ENCODE measurements at regions not wholly inside any gene's neighbourhood (a gene's known extent, or its start where the extent isn't known, plus 50 kb on each side); places are given as distances from the start of the nearest gene placed in this dataset.
"Not testable (repeated sequence)": the region's sequence is repeated elsewhere in the genome, so short reads cannot be mapped to it uniquely, and the experiment has no call there.

DNA sequence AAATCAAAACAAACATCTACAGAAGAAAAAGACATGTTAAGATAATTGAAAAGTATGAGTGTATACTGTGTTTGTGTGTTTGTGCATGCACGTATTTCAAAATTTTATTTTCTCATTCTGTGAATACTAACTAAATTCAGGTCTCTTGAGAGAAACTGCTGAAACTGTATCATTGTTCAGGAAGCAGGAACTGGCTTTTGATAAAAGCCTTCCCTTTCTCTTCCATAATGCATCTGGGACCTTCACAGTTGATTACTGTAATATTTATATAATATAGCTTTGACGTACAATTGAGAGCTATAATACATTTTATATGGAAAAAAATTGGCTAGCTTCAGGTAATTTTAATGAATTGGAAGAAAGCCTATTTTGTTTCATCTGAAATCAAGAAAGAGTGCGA is 993.5 kb downstream of the SLC6A15 start:
- no peaks in the 10 kb centered on the region for H3K9me3 ChIP-seq (ENCODE audit: low read depth, low read length)
- H3K36me3 ChIP-seq (ENCODE audit: insufficient read depth, low read length) = no peaks in the 10 kb centered on the region
- DNase-seq (ENCODE audit: low read depth, low spot score) = no peak
- TF ChIP-seq POLR2AphosphoS5 (IDR thresholded peaks at IDR 0.05; ENCODE audit: borderline replicate concordance, low read depth, low read length) = no peak
- TF ChIP-seq FOXP2 (optimal IDR thresholded peaks at IDR 0.05; ENCODE audit: control extremely low read depth, extremely low read length, insufficient read depth) = no peak
- no peak for TF ChIP-seq EZH2 (IDR thresholded peaks at IDR 0.05)
- H3K27ac ChIP-seq = no peak overlapping the region
- no peak overlapping the region for H3K4me3 ChIP-seq
- no peak overlapping the region for H3K9ac ChIP-seq (ENCODE audit: insufficient read length)

- H3K27ac ChIP-seq = no peak overlapping the region
- H3K9ac ChIP-seq (ENCODE audit: insufficient read length) = no peak overlapping the region
- H3K36me3 ChIP-seq (ENCODE audit: insufficient read depth, low read length) = no peaks in the 10 kb centered on the region
- DNase-seq (ENCODE audit: low read depth, low spot score) = no peak
- TF ChIP-seq EZH2 (IDR thresholded peaks at IDR 0.05) = no peak
- no peak for TF ChIP-seq POLR2AphosphoS5 (IDR thresholded peaks at IDR 0.05; ENCODE audit: borderline replicate concordance, low read depth, low read length)
- TF ChIP-seq FOXP2 (optimal IDR thresholded peaks at IDR 0.05; ENCODE audit: control extremely low read depth, extremely low read length, insufficient read depth) = no peak
- no peaks in the 10 kb centered on the region for H3K9me3 ChIP-seq (ENCODE audit: low read depth, low read length)
- H3K4me3 ChIP-seq = no peak overlapping the region
Observed at GRCh38 chr12:83904175-83904574, 1008.4 kb downstream of the SLC6A15 start.

GRCh38 chr12:83896416-83896815 is 1016.2 kb downstream of the SLC6A15 start:
- H3K9ac ChIP-seq (ENCODE audit: insufficient read length) = no peak overlapping the region
- DNase-seq (ENCODE audit: low read depth, low spot score) = no peak
- TF ChIP-seq FOXP2 (optimal IDR thresholded peaks at IDR 0.05; ENCODE audit: control extremely low read depth, extremely low read length, insufficient read depth) = no peak
- TF ChIP-seq EZH2 (IDR thresholded peaks at IDR 0.05) = no peak
- no peak for TF ChIP-seq POLR2AphosphoS5 (IDR thresholded peaks at IDR 0.05; ENCODE audit: borderline replicate concordance, low read depth, low read length)
- H3K36me3 ChIP-seq (ENCODE audit: insufficient read depth, low read length) = no peaks in the 10 kb centered on the region
- no peaks in the 10 kb centered on the region for H3K9me3 ChIP-seq (ENCODE audit: low read depth, low read length)
- H3K4me3 ChIP-seq = no peak overlapping the region
- H3K27ac ChIP-seq = no peak overlapping the region

- no peak for TF ChIP-seq POLR2AphosphoS5 (IDR thresholded peaks at IDR 0.05; ENCODE audit: borderline replicate concordance, low read depth, low read length)
- TF ChIP-seq EZH2 (IDR thresholded peaks at IDR 0.05) = no peak
- no peak for TF ChIP-seq FOXP2 (optimal IDR thresholded peaks at IDR 0.05; ENCODE audit: control extremely low read depth, extremely low read length, insufficient read depth)
- DNase-seq (ENCODE audit: low read depth, low spot score) = no peak
- H3K9me3 ChIP-seq (ENCODE audit: low read depth, low read length) = no peaks in the 10 kb centered on the region
- no peak overlapping the region for H3K4me3 ChIP-seq
- H3K9ac ChIP-seq (ENCODE audit: insufficient read length) = no peak overlapping the region
- H3K27ac ChIP-seq = no peak overlapping the region
- no peaks in the 10 kb centered on the region for H3K36me3 ChIP-seq (ENCODE audit: insufficient read depth, low read length)
Observed at GRCh38 chr12:83893101-83893500, 1019.5 kb downstream of the SLC6A15 start.

- Histone ChIP-seq H3K9ac (ENCODE audit: insufficient read length) (no peak overlapping the region), H3K27ac (no peak overlapping the region), H3K9me3 (ENCODE audit: low read depth, low read length) (no peaks in the 10 kb centered on the region; the same call in 1 of the 2 replicates), H3K4me3 (no peak overlapping the region), H3K36me3 (ENCODE audit: insufficient read depth, low read length) (no peaks in the 10 kb centered on the region)
- DNase-seq (ENCODE audit: low read depth, low spot score) = no peak
- TF ChIP-seq POLR2AphosphoS5 (IDR thresholded peaks at IDR 0.05; ENCODE audit: borderline replicate concordance, low read depth, low read length) = no peak
- no peak for TF ChIP-seq EZH2 (IDR thresholded peaks at IDR 0.05)
- TF ChIP-seq FOXP2 (optimal IDR thresholded peaks at IDR 0.05; ENCODE audit: control extremely low read depth, extremely low read length, insufficient read depth) = no peak
Observed at GRCh38 chr12:83889745-83890144, 1022.9 kb downstream of the SLC6A15 start.

- no peak overlapping the region for H3K4me3 ChIP-seq
Observed at GRCh38 chr12:83886479-83886878, 1026.1 kb downstream of the SLC6A15 start.

DNA sequence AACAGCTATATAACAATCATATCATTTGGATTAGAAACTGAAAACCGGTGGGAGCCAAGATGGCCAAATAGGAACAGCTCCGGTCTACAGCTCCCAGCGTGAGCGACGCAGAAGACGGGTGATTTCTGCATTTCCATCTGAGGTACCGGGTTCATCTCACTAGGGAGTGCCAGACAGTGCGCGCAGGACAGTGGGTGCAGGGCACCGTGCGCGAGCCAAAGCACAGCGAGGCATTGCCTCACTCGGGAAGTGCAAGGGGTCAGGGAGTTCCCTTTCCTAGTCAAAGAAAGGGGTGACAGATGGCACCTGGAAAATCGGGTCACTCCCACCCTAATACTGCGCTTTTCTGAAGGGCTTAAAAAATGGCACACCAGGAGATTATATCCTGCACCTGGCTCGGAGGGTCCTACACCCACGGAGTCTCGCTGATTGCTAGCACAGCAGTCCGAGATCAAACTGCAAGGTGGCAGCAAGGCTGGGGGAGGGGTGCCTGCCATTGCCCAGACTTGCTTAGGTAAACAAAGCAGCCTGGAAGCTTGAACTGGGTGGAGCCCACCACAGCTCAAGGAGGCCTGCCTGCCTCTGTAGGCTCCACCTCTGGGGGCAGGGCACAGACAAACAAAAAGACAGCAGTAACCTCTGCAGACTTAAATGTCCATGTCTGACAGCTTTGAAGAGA is 1041.5 kb downstream of the SLC6A15 start:
- H3K27ac ChIP-seq; H3K9me3 ChIP-seq (ENCODE audit: low read depth, low read length); DNase-seq (ENCODE audit: low read depth, low spot score); H3K4me3 ChIP-seq; H3K9ac ChIP-seq (ENCODE audit: insufficient read length); H3K36me3 ChIP-seq (ENCODE audit: insufficient read depth, low read length): not testable (repeated sequence)

More at GRCh38 chr12:83886479-83886878, 1026.1 kb downstream of the SLC6A15 start:
- no peak overlapping the region for H3K27ac ChIP-seq
- H3K9ac ChIP-seq (ENCODE audit: insufficient read length) = no peak overlapping the region
- TF ChIP-seq POLR2AphosphoS5 (IDR thresholded peaks at IDR 0.05; ENCODE audit: borderline replicate concordance, low read depth, low read length) = no peak
- TF ChIP-seq FOXP2 (optimal IDR thresholded peaks at IDR 0.05; ENCODE audit: control extremely low read depth, extremely low read length, insufficient read depth) = no peak
- TF ChIP-seq EZH2 (IDR thresholded peaks at IDR 0.05) = no peak
- no peaks in the 10 kb centered on the region; the same call in 1 of the 2 replicates for H3K9me3 ChIP-seq (ENCODE audit: low read depth, low read length)
- no peaks in the 10 kb centered on the region for H3K36me3 ChIP-seq (ENCODE audit: insufficient read depth, low read length)
- no peak for DNase-seq (ENCODE audit: low read depth, low spot score)

- H3K9ac ChIP-seq (ENCODE audit: insufficient read length) = no peak overlapping the region
- H3K4me3 ChIP-seq = no peak overlapping the region
- H3K27ac ChIP-seq = no peak overlapping the region
- TF ChIP-seq POLR2AphosphoS5 (IDR thresholded peaks at IDR 0.05; ENCODE audit: borderline replicate concordance, low read depth, low read length) (no peak), EZH2 (IDR thresholded peaks at IDR 0.05) (no peak), FOXP2 (optimal IDR thresholded peaks at IDR 0.05; ENCODE audit: control extremely low read depth, extremely low read length, insufficient read depth) (no peak)
- H3K36me3 ChIP-seq (ENCODE audit: insufficient read depth, low read length) = no peaks in the 10 kb centered on the region
- DNase-seq (ENCODE audit: low read depth, low spot score) = no peak
- no peaks in the 10 kb centered on the region for H3K9me3 ChIP-seq (ENCODE audit: low read depth, low read length)
Observed at GRCh38 chr12:83866477-83866876, 1046.1 kb downstream of the SLC6A15 start.

DNA sequence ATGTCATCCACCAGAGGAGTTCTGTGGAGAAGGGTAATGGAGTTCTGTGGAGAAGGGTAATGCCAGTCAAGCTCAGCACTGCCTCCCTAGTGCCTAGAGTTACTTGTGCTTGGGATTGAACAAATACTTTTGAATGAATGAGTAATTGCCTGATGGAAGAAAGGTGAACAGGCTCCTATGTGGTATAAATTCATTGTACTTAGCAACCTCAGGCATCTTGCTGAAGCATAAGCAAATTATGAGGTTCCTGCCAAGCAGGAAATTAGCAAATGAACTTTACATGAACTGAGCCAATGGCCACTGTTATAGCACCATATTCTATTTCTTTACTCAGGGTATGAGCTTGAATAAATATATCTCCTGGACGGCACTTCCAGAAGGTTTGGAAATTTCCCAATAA is 1047.2 kb downstream of the SLC6A15 start:
- Histone ChIP-seq H3K9ac (ENCODE audit: insufficient read length) (no peak overlapping the region), H3K9me3 (ENCODE audit: low read depth, low read length) (no peaks in the 10 kb centered on the region), H3K4me3 (no peak overlapping the region), H3K36me3 (ENCODE audit: insufficient read depth, low read length) (no peaks in the 10 kb centered on the region), H3K27ac (no peak overlapping the region)
- DNase-seq (ENCODE audit: low read depth, low spot score) = no peak
- no peak for TF ChIP-seq FOXP2 (optimal IDR thresholded peaks at IDR 0.05; ENCODE audit: control extremely low read depth, extremely low read length, insufficient read depth)
- no peak for TF ChIP-seq EZH2 (IDR thresholded peaks at IDR 0.05)
- no peak for TF ChIP-seq POLR2AphosphoS5 (IDR thresholded peaks at IDR 0.05; ENCODE audit: borderline replicate concordance, low read depth, low read length)
